Astrocyte (in vitro differentiated cells and primary cell): ENCODE measurements at regions not wholly inside any gene's neighbourhood (a gene's known extent, or its start where the extent isn't known, plus 50 kb on each side); places are given as distances from the start of the nearest gene placed in this dataset.

ENCODE experiments used
- CTCF ChIP-seq: IDR thresholded peaks from 2 replicates; pipeline ENCODE4 v1.5.1; 2011; ENCODE audit warnings: low read depth, mild to moderate bottlenecking, inconsistent platforms, low read length, moderate library complexity; ENCODE audit not compliant: insufficient read depth
- EZH2 ChIP-seq: IDR thresholded peaks from 2 replicates; pipeline ENCODE4 v1.6.1; 2012; ENCODE audit warnings: mild to moderate bottlenecking, low read length, inconsistent platforms; ENCODE audit not compliant: insufficient read depth

- TF ChIP-seq CTCF, result no peak
- no peak for TF ChIP-seq EZH2
Measured at GRCh38 chr17:59492091-59492451, 73.3 kb upstream of the DHX40 start.
